Activated T-helper 1 cell treated with Interleukin-2 at 50 U/mL for 16 hours (primary cell): ENCODE measurements at regions not wholly inside any gene's neighbourhood (a gene's known extent, or its start where the extent isn't known, plus 50 kb on each side); places are given as distances from the start of the nearest gene placed in this dataset.
"Not testable (repeated sequence)": the region's sequence is repeated elsewhere in the genome, so short reads cannot be mapped to it uniquely, and the experiment has no call there.

ENCODE experiments used
- DNase-seq: peaks from one replicate; pipeline ENCODE4 v3.0.0-alpha.2; 2020; ENCODE audit warnings: low read depth

- no peak for DNase-seq
Measured at GRCh38 chr13:76620036-76620435, 266.2 kb downstream of the KCTD12 start.

GRCh38 chr13:76619631-76620030 lies 266.6 kb downstream of the KCTD12 start:
- no peak for DNase-seq

GRCh38 chr13:76610819-76611415 lies 275.3 kb downstream of the KCTD12 start:
- DNase-seq: no peak

- no peak for DNase-seq
Measured at GRCh38 chr13:76609643-76610042, 276.6 kb downstream of the KCTD12 start.

GRCh38 chr13:76607866-76608265 lies 278.3 kb downstream of the KCTD12 start:
- no peak for DNase-seq

- no peak for DNase-seq
Measured at GRCh38 chr13:76600081-76600480, 286.1 kb downstream of the KCTD12 start.

GRCh38 chr13:76597868-76598267 lies 288.3 kb downstream of the KCTD12 start:
- DNase-seq: no peak

- no peak for DNase-seq
Measured at GRCh38 chr13:76596216-76596615, 290.0 kb downstream of the KCTD12 start.

GRCh38 chr13:76594435-76594834 lies 291.8 kb downstream of the KCTD12 start:
- no peak for DNase-seq

GRCh38 chr13:76586842-76587241 lies 299.4 kb downstream of the KCTD12 start:
- DNase-seq: no peak

GRCh38 chr13:76579701-76580100 lies 306.5 kb downstream of the KCTD12 start:
- DNase-seq: no peak

GRCh38 chr13:76575634-76576033 lies 310.6 kb downstream of the KCTD12 start:
- DNase-seq: not testable (repeated sequence)

- DNase-seq: no peak
Measured at GRCh38 chr13:76570510-76570971, 315.7 kb downstream of the KCTD12 start.

GRCh38 chr13:76556627-76557026 lies 329.6 kb downstream of the KCTD12 start:
- DNase-seq: no peak

GRCh38 chr13:76552807-76553206 lies 333.4 kb downstream of the KCTD12 start:
- no peak for DNase-seq

- DNase-seq: no peak
Measured at GRCh38 chr13:76552041-76552772, 334.0 kb downstream of the KCTD12 start.

- no peak for DNase-seq
Measured at GRCh38 chr13:76542176-76542575, 344.0 kb downstream of the KCTD12 start.

- DNase-seq: no peak
Measured at GRCh38 chr13:76538004-76538403, 348.2 kb downstream of the KCTD12 start.

GRCh38 chr13:76533251-76533650 lies 353.0 kb downstream of the KCTD12 start:
- no peak for DNase-seq

GRCh38 chr13:76527041-76527440 lies 359.2 kb downstream of the KCTD12 start:
- no peak for DNase-seq

- DNase-seq: no peak
Measured at GRCh38 chr13:76523740-76524340, 362.4 kb downstream of the KCTD12 start.

GRCh38 chr13:76522083-76522755 lies 364.0 kb downstream of the KCTD12 start:
- no peak for DNase-seq

- no peak for DNase-seq
Measured at GRCh38 chr13:76519685-76520084, 366.5 kb downstream of the KCTD12 start.
